ENCODE measurements at regions not wholly inside any gene's neighbourhood (a gene's known extent, or its start where the extent isn't known, plus 50 kb on each side); places are given as distances from the start of the nearest gene placed in this dataset.
"Not testable (repeated sequence)": the region's sequence is repeated elsewhere in the genome, so short reads cannot be mapped to it uniquely, and the experiment has no call there.

GRCh38 chr6:57900687-57901399 lies 583.4 kb downstream of the PRIM2 start:
- TF ChIP-seq CTCF (IDR thresholded peaks at IDR 0.05); SIN3A (IDR thresholded peaks at IDR 0.05; ENCODE audit: borderline replicate concordance, insufficient read depth, low read depth, low read length): not testable (repeated sequence)
- TF ChIP-seq, protein P1, sequence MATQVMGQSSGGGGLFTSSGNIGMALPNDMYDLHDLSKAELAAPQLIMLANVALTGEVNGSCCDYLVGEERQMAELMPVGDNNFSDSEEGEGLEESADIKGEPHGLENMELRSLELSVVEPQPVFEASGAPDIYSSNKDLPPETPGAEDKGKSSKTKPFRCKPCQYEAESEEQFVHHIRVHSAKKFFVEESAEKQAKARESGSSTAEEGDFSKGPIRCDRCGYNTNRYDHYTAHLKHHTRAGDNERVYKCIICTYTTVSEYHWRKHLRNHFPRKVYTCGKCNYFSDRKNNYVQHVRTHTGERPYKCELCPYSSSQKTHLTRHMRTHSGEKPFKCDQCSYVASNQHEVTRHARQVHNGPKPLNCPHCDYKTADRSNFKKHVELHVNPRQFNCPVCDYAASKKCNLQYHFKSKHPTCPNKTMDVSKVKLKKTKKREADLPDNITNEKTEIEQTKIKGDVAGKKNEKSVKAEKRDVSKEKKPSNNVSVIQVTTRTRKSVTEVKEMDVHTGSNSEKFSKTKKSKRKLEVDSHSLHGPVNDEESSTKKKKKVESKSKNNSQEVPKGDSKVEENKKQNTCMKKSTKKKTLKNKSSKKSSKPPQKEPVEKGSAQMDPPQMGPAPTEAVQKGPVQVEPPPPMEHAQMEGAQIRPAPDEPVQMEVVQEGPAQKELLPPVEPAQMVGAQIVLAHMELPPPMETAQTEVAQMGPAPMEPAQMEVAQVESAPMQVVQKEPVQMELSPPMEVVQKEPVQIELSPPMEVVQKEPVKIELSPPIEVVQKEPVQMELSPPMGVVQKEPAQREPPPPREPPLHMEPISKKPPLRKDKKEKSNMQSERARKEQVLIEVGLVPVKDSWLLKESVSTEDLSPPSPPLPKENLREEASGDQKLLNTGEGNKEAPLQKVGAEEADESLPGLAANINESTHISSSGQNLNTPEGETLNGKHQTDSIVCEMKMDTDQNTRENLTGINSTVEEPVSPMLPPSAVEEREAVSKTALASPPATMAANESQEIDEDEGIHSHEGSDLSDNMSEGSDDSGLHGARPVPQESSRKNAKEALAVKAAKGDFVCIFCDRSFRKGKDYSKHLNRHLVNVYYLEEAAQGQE (IDR thresholded peaks at IDR 0.05; ENCODE audit: insufficient read depth in 1 of 2, low read depth in 2 of 2, low read length in 1 of 2) = not testable (repeated sequence)

Data from Panc1 (cell line).